HK-2 (cell line): ENCODE measurements at regions not wholly inside any gene's neighbourhood (a gene's known extent, or its start where the extent isn't known, plus 50 kb on each side); places are given as distances from the start of the nearest gene placed in this dataset.

Experiments used
- DNase-seq: peaks from one replicate; pipeline ENCODE4 v3.0.0-alpha.2; 2018; ENCODE audit not compliant: unreplicated experiment

DNA sequence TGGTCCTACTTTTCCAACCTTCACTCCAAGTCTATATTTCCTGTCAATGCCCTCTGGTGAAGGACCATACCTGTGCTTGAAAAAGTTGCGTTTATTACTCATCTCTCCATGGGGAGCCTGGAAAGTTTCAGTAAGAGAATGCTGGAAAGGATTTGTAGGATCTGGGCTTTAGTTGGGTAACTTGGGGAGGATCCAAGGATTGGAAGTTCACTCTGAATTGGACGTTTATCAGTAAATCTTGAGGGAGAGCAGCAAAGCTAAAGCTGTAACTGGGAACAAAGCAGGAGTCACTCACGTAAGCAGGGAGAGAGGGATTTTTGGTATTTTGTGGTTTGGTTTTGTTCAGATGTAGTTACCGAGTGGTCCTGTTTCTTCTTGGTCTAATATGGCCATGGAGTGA, 51.4 kb upstream of the NPVF start:
- no peak for DNase-seq

DNA sequence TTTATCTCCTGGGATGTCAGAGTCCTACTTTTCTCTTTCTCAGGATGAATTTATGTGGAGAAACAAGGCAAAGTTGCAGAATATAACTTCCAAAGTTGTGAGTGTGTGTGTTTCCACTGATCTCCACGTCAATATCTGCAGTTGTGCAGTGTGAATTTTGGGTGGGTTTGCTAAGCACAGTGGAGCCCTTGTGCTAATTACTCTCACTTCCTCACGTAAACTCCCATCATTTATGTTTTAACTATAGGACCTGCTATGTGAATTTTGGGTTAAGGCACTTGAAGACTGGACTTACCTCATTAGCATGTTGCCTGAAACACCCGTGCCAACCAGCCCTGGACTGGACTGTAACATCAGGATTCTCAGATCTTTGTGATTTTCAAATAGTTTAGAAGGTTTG, 51.9 kb upstream of the NPVF start:
- no peak for DNase-seq

DNA sequence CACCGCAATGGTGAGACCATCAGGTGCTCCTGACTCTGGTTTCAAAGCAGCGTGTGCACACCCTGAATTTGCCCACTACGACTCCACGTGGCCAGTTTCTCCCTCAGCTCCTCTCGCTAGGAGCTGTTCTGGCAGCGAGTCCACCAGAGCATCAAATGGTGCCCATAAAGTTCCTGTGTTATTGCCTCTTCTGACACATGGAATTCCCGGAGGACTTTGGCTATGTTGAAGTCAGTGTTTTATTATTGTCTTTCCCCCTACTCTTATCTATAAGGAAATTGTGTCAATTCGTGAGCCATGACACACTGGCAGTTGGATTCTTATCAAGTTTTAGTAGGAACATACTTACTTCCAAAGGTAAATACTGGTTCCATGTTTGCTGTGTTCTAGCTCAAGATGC, 53.9 kb upstream of the NPVF start:
- no peak for DNase-seq

DNA sequence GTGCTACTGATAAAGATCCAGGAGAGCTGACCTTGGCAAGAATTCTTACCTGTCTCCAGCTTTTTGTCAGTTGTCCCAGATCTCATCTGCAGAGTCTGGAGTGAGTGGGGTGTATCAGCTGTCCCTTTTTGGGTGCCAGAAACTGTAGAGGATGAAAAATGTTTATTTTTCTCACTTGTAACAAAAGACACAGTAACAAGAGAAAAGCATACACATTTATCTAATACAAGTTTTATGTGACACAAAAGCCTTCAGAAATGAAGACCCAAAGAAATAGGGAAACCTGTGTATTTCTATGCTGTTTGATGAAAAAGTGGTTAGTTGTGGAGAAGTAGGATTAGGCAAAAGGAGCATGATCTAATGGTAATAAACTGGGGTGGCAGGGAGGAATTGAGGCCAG, 58.5 kb upstream of the NPVF start:
- no peak for DNase-seq

DNA sequence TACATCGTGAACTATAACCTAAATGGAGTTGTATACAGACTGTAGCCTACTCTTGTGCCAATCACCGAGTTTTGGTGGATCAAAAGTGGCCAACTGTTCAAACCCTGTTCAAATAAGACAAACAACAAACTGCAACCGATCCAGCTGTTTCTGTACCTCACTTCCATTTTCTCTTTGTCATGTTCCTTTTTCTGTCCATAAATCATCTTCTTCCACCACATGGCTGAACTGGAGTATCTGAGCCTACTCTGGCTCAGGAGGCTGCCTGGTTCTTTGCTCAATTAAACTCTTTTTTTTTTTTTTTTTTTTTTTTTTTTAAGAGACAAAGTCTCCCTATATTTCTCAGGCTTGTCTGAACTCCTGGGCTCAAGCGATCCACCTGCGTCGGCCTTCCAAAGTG, 59.0 kb upstream of the NPVF start:
- no peak for DNase-seq

DNA sequence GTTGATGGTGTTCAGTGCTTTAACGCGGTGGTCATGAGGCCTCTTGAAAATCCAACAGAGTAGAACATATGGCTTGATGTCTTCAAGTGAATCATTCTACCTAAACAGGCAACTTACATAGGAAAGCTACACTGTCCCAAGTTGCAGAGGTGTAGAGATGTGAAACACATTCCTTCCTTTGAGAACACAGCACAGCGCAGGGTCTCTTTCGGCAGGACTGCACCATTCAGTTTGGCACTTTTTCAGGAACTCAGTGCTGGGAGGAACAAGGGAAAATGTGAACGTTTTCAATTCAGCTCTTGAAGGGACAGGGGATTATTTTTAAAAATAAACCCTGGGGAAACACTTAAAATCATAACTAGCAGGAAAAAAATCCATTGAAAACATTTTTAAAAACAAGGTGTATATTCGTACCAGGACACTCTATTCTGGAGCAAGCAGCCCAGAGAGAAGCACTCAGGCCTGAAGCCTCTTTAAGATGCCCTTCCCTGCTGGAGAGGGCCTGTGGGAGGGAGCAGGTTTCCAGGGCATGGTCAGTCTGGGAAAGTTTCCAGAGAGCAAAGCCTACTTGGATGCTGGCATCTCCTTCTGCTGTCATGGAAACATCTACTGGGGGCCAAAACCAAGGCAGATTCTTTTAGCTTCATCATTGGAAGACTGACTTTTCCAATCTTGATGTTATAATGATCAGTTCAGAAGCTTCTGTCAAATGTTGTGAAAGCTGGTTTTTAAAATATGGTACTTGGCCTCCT, 60.4 kb upstream of the NPVF start:
- DNase-seq, result no peak

DNA sequence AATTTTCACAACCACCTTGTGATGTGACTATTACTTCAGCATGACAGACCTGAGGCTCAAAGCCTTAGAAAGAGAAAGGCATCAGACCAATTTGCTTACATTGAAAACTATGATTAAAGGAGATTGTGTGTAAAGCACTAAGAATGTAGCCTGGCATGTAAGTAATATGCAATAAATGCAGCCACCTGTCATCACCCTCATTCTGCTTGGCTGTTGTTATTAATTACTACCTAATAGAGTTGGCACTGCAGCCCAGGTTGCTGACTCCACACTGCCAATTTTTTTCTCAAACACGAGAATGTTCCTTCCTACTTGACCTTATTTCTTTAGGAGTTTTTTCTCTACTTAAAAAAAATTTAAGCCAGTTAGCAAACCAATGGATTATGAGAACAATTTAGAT, 61.2 kb upstream of the NPVF start:
- DNase-seq, result no peak

DNA sequence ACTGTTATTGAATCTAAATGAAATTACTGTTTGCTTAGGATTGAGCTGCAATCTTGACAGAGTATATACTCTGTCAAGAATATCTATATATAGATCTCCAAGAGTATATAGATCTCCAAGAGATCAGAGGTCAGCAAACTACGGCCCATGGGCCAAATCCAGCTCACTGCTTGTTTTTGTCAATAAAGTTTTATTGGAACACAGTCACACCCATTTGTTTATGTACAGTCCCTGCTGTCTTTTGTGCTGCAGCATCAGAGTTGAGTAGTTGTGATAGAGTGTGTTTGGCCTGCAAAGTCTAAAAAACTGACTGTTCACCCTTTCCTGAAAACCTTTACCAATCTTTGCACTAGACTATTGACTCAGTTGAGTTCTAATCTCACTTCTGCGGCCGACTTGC, 66.3 kb upstream of the NPVF start:
- no peak for DNase-seq

DNA sequence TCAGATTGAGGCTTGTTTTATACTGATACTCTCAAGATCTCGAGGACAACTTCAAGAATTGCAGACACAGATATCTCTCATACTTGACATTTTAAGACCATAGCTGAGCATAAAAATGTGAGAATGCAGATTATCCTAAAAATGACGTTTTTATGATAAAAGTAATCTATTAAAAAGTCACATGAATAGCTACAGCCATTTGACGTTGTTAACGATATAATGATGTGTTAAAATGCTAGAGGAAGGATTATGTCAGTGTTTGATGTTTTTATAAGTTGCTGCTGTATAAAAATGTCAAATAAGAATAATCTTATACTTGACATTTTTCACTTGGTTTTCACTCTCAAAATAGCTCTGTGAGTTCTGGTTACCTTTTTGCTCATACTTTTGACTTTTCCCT, 67.1 kb upstream of the NPVF start:
- no peak for DNase-seq

DNA sequence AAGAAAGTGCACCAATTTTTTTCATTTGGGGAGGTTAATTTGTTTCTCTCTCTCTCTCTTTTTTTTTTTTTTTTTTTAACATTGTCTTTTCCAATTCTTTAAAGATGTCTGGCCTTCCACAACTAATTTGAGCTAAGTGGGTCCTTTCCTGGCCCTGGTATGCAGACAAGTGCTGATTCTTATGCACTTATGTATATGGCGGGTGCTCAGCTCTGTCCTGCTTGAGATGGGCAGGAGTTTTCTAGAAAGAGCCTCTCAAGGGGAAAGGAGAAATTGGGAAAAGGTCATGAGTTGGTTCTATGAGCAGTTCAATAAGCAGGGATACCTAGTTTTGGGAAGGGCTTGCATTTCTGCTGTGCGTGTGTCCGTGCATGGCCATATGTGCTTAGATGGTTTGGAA, 67.8 kb upstream of the NPVF start:
- no peak for DNase-seq

DNA sequence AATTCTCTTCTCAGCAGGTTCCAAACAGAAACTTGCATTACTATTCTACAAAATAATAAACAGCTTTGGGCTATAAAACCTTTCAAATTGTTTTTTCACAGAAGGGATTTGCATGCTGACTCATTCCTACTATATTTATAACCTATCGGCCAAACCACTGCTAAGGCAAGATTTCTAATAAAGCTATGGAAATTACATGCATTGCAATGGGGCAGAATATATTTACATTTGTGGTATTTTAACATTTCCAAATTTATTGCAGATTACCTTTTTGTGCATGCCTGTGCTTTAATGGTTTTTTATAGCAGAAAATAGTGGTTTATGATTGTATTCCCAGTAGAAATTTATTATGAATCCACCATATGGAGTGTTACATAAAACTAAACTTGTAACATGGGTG, 69.0 kb upstream of the NPVF start:
- DNase-seq, result no peak

DNA sequence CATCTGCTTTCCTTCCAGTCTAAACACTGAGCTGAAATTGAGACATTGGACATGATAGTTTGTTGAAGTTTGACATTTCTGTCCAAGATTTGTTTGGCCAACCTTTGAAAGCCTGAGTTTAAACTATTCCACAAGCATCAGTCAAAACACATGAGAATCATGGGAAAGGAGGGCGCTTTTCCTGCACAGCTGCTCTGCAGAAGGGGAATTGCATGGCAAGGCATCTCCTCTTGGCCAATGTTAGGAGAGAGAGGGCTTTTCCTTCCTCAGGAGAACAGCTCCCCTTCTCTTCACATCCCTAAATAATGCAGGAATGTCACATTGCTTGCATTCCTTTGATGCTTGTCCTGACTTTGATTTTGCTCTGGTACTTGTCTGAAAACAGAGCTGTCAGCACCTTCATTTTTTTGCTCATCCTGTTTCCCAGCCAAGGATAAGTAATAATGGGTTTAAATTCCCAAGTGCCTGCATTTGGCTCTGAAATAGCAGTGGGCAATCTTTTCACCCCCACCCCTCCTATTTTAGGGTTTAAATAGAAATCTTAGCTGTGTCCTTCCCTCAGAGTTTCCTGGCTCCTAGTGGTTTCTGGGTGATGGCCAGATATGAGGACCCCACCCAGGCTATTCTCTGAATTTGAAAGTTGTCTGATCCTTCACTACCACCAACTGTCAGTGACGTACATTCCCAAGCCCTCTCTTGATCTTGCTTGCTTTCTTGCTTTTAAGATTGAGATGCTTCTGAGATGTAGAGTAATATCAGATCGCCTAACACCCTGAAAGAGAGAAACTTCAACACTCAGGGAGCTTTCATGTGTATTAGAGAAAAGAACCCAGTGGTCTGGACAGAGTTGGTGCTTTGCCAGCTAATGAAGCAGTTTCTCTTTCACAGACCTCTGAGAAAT, 75.2 kb upstream of the NPVF start:
- no peak for DNase-seq

DNA sequence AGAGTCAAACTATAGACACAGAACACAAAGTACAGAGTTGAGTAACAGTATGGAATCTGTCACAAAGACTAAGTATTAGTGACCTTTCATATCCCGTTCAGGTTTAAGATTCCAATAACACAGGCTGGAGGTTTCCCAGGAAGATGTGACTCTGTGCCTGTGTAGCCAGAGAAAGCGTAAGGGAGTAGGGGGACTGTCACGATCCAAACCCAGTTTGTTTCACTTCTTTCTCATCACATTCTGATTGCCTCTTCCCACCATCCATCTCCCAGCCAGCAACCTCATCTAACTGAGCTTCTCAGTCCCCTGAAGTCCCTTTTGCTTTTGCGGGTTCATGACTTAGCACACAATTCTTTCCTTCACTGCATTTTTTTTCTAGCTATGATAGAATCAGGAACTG, 76.4 kb upstream of the NPVF start:
- no peak for DNase-seq

DNA sequence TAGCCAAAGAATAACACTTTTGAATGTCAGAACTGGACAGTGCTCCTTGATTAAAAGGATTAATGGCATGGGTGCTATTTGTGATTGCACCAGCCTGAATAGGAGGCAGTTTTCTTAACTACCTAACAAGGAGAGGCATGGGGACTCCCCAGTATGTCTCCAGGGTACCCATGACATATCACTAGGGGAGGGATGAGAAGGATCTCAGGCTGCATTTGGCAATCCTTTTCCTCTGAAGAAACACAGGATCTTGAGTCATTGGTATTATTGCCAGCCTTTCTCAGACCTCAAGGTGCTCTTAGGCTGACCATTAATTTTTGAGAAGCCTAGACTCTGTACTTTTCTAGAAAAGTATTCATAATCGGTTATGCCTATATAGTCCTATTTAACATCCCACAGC, 77.5 kb upstream of the NPVF start:
- no peak for DNase-seq

DNA sequence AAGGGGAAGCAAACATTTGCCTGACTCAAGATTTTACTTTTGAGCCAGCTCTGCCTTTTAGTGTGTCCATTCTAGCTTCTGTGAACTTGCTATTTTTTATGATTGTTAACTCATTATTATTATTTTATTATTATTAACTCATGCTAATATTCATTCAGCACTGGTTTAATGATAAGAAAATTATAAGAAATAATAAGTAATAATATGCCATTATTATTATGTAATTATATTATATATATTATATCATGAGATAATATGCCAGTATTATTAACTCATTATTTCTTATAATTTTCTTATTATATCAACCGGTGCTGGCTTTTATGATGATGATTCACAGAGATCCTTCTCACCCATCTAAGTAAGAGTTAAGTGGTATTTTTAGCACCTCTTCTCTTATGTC, 79.3 kb upstream of the NPVF start:
- no peak for DNase-seq

DNA sequence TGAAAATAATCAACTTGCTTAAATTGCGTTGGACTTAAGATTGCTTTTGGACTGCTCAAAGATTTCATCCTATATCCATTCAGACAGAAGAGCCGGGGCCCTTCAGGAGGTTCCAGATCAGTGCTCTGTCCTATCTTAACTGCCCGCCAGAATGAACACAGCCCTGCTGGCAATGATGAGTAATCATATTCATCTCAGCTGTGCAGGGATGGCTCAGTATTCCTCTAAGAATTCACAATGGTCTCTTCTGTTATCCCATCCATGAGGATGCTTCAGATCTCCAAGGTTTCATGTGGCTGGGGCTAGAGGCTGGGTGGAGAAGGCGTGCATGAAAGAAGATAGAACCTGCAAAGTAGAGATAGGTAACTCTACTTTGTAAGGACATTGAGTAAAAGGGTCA, 80.0 kb upstream of the NPVF start:
- DNase-seq, result no peak

DNA sequence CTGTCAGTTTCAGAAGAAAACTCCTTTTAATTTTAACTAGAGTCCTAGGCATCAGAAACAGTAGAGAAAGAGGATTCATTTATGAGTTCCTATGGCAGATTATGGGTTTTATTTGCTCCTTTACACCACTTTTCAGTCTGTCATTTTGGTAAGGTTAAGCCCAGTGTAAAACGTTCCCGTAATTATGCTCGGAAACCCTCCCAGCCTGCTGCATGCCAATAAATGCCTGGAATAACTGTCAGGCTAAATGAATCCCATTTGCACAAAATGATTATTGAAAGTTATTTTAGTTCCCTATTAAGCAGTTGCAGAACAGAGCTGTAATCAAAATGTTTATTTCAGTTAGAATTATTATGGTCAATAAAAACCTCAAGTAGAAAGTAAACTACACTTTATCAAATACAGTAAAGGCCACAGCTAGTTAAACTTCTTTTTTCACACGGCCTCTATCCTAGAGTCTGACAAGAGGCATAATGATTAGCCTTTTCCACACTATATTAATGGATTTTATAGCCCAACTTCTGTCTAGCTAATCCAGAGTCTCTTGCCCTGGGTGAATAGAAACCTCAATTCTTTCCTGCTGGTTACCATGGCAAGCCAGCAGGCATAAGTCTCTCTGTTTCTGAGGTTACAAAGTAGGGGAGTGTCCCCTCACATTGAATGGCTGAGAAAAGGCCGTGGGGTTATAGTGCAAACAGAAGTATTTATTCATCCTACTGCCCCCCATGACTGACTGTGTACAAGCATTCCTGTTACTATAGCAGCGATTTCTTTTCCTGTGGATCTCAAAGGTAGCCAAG, 80.8 kb upstream of the NPVF start:
- no peak for DNase-seq

DNA sequence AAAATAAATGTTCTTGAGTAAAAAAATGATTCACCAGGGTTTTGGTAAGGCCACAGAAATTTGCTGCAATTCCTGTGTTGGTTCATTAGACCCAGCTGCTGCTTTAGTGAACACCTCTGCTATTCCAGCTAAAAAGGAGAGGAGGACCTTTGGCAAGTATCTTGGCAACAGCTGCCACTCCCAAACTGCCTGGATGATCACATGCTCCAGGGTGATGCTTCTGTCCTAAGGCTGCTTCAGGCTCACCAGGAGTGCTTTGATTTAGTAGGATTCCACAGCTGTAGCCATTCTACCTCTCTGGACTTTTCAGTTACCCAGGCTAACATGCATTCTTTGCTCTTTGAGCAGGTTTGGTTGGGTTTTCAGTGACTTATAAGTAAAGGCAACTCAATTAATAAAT, 82.6 kb upstream of the NPVF start:
- DNase-seq, result no peak

DNA sequence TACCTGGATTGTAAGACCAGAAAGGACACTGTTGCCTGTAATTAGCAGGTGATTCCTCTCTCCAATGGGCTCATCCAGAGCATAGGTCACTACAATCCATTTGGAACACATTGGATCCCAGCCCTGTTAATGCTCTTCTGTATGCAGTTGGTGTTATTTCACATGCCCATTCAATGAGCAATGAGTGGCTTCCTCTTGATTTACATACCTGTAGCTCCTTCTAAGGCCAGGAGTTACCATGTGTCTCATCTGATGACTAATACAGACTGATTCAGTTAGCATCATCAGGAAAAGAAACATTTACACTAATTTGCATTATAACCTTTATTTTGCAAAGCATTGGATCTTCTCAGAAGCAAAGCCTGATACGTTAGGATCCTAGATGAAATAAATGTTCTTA, 83.1 kb upstream of the NPVF start:
- no peak for DNase-seq

DNA sequence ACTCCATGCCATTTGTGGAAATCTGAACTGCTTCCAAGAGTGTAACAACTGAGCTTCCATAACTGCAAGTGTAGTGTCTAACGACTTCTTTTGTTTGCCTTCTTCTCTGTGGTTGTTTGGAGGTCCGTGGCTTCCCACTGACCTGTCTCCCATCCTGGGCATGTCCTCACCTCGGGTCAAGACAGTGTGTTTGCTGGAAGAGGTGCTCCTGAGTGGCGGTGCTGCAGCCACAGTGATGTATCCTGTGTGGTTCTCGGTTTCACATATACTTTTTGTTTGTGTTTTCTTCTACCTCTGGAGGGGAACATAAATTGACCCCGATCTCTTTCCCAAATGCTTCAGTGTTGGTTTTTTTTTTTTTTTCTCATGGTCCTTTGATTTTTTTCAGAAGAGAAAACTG, 84.7 kb upstream of the NPVF start:
- DNase-seq, result no peak

DNA sequence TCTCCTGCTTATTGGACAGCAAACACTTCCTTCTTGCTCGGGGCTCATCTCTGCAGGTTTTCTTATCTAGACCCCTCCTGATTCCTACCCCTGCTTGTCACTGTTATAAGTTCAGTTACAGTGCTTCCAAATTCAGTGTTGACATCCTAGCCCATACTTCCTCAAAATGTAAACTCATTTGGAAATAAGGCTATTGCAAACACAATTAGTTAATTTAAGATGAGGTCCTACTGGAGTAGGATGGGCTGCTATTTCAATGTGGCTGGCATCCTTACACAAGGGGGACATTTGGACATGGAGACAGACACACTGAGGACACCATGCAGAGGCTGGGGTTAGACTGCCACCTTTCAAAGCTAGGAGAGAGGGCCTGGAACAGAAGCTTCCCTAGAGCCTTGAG, 85.2 kb upstream of the NPVF start:
- no peak for DNase-seq

DNA sequence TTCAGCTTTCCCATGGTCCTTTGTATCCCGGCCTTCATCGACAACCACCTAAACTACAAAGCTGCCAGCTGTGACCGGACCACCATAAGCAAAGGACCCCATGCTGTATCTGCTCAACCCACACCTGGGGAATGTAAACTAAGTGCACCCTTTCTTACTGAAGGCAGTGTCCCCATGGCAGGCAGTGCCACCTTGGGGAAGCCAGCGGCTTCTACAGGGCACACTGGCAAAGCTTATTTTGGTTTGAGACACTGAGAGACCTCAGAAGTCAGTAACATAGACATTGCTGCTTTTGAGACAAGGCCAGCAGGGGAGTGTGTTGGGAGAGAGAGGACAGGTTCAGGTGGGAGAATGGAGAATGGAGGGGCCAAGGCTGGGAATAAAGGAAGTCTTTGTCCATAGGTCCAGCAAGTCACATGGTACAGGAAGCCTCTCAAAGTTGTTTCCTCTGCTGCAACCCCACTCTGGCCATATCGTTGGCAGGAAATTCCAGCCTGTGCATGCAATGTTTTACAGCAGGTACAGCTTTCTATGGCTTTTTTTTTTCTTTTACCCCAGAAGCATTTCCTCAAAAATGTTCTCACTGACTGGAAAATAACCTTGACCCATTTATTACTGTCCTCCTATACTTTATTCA, 85.9 kb upstream of the NPVF start:
- no peak for DNase-seq
